ENCODE measurements at regions not wholly inside any gene's neighbourhood (a gene's known extent, or its start where the extent isn't known, plus 50 kb on each side); places are given as distances from the start of the nearest gene placed in this dataset.
"Not testable (repeated sequence)": the region's sequence is repeated elsewhere in the genome, so short reads cannot be mapped to it uniquely, and the experiment has no call there.

DNA sequence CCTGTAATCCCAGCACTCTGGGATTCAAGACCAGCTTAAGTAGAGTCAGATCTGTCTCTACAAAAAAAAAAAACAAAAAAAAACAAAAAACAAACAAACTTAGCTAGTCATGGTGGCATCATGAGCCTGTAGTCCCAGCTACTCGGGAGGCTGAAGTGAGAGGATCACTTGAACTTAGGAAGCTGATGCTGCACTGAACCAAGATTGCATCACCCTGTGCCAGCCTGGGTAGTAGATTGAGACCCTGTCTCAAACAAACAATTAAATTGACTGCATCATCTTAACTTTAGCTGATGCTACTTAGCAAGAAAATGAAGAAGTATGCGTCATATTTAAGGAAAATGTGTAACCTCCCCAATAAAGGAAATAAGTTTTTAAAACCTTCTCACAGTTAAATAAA lies 136.6 kb upstream of the ATXN7L3B start:
- CTCF ChIA-PET: no interaction called here

DNA sequence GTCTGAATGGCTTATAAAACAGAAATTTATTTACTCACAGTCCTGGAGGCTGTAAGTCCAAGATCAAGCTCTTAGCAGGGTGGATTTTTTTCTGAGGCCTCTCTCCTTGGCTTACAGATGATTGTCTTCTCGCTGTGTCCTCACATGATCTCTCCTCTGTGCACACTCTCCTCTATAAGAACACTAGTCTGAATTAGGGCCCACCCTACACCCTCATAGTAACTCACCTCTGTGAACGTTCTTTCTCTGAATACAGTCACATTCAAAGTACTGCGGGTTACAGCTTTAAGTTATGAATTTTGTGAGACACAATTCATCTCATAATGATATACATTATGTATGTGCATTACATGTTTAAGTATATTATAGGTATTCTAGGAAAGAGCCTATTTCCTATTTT lies 135.7 kb upstream of the ATXN7L3B start:
- TF ChIP-seq, protein P1, sequence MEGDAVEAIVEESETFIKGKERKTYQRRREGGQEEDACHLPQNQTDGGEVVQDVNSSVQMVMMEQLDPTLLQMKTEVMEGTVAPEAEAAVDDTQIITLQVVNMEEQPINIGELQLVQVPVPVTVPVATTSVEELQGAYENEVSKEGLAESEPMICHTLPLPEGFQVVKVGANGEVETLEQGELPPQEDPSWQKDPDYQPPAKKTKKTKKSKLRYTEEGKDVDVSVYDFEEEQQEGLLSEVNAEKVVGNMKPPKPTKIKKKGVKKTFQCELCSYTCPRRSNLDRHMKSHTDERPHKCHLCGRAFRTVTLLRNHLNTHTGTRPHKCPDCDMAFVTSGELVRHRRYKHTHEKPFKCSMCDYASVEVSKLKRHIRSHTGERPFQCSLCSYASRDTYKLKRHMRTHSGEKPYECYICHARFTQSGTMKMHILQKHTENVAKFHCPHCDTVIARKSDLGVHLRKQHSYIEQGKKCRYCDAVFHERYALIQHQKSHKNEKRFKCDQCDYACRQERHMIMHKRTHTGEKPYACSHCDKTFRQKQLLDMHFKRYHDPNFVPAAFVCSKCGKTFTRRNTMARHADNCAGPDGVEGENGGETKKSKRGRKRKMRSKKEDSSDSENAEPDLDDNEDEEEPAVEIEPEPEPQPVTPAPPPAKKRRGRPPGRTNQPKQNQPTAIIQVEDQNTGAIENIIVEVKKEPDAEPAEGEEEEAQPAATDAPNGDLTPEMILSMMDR (IDR thresholded peaks at IDR 0.05; ENCODE audit: low read depth, low read length): no peak
- Histone ChIP-seq H3K4me3 (ENCODE audit: low read depth, low read length) (no peak overlapping the region), H3K9me3 (ENCODE audit: control insufficient read depth, insufficient read depth, low read length) (no peaks in the 10 kb centered on the region), H3K27me3 (ENCODE audit: control insufficient read depth, insufficient read depth, low read length) (no peaks in the 10 kb centered on the region), H3K27ac (ENCODE audit: low read depth, low read length) (no peak overlapping the region)
- ChIA-PET POLR2A (no interaction called here), CTCF (no interaction called here)
- DNase-seq (ENCODE audit: low read depth, low spot score): no peak

More for the DNA sequence above, 136.6 kb upstream of the ATXN7L3B start:
- no peaks in the 10 kb centered on the region for H3K27me3 ChIP-seq (ENCODE audit: control insufficient read depth, insufficient read depth, low read length)
- H3K9me3 ChIP-seq (ENCODE audit: control insufficient read depth, insufficient read depth, low read length): no peaks in the 10 kb centered on the region
- TF ChIP-seq, protein P1 (IDR thresholded peaks at IDR 0.05; ENCODE audit: low read depth, low read length): no peak
- H3K4me3 ChIP-seq (ENCODE audit: low read depth, low read length): no peak overlapping the region
- DNase-seq (ENCODE audit: low read depth, low spot score): no peak
- H3K27ac ChIP-seq (ENCODE audit: low read depth, low read length): no peak overlapping the region
- POLR2A ChIA-PET: no interaction called here

DNA sequence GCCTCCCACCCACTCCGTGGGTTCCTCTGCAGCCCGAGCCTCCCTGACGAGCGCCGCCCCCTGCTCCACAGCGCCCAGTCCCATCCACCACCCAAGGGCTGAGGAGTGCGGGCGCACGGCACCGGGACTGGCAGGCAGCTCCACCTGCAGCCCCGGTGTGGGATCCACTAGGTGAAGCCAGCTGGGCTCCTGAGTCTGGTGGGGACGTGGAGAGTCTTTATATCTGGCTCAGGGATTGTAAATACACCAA lies 134.5 kb upstream of the ATXN7L3B start:
- H3K27me3 ChIP-seq (ENCODE audit: control insufficient read depth, insufficient read depth, low read length); H3K4me3 ChIP-seq (ENCODE audit: low read depth, low read length); POLR2A ChIA-PET; DNase-seq (ENCODE audit: low read depth, low spot score); H3K27ac ChIP-seq (ENCODE audit: low read depth, low read length); CTCF ChIA-PET; H3K9me3 ChIP-seq (ENCODE audit: control insufficient read depth, insufficient read depth, low read length): not testable (repeated sequence)

DNA sequence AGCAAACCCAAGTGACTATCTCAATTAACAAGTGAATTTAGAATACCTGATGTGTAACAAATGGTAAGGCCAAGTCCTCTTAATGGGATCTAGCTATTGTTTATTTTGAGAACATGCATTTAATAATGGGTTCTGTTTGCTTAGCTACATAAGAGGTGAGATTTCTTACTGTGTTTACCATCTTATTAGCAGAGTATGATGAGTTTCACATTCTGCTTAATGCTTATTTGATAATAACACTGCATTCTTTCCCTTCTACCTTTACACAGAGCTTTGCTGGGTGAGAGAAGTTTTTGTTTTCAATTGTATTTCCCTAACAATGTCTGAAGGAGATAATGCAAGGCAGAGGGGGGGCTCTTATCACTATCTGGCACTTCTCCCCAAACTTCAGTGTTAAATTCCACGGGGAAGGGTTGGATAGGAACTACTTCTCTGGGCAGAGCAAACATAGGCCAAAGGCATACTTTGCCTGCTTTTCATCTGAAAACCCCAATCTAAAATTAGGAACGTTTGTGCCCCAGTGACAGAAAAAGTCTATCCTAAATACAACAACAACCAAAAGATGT lies 129.0 kb upstream of the ATXN7L3B start:
- TF ChIP-seq, protein P1 (IDR thresholded peaks at IDR 0.05; ENCODE audit: low read depth, low read length): no peak
- ChIA-PET CTCF (no interaction called here), POLR2A (no interaction called here)

DNA sequence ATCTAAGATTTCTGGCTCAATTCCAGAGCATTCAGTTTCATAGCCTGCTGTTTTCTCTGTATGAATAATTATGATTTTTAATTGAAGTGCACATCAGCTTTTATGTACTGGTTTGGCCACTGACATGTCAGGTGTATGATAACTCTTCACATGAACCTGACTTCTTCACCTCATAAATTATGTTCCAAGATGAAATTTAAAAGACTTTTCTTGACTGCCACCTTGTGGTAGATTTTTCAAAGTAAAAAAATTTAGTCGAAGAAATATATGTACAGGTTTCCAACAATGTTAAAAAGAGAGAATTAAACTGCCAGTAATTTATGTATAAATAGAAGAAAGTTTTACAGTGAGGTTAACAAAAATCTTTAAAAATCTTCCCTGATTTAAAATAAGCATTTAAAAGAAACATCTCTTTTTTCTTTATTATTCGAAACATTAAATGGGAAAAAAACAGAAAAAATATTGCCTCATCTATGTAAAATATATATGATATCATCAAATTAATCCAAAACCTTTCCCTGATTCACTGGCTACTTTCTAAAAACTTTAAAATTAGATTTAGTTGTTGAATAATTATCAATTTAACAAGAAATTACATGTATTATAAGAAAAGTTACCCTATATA lies 124.9 kb upstream of the ATXN7L3B start:
- DNase-seq (ENCODE audit: low read depth, low spot score): no peak
- CTCF ChIA-PET: interaction anchor here (1.0 kb wide), 1 partner anchor 10 kb away, joined by 4 read pairs; no protein-coding TSS in a partner anchor
- TF ChIP-seq, protein P1 (IDR thresholded peaks at IDR 0.05; ENCODE audit: low read depth, low read length): peak; percentile 50
- no peaks in the 10 kb centered on the region for H3K27me3 ChIP-seq (ENCODE audit: control insufficient read depth, insufficient read depth, low read length)
- H3K4me3 ChIP-seq (ENCODE audit: low read depth, low read length): no peak overlapping the region
- POLR2A ChIA-PET: no interaction called here
- H3K9me3 ChIP-seq (ENCODE audit: control insufficient read depth, insufficient read depth, low read length): no peaks in the 10 kb centered on the region
- no peak overlapping the region for H3K27ac ChIP-seq (ENCODE audit: low read depth, low read length)

More for the DNA sequence above, 129.0 kb upstream of the ATXN7L3B start:
- no peaks in the 10 kb centered on the region for H3K27me3 ChIP-seq (ENCODE audit: control insufficient read depth, insufficient read depth, low read length)
- no peak for DNase-seq (ENCODE audit: low read depth, low spot score)
- H3K9me3 ChIP-seq (ENCODE audit: control insufficient read depth, insufficient read depth, low read length): no peaks in the 10 kb centered on the region
- no peak overlapping the region for H3K4me3 ChIP-seq (ENCODE audit: low read depth, low read length)
- H3K27ac ChIP-seq (ENCODE audit: low read depth, low read length): no peak overlapping the region

All from AG04450 (cell line).